WTC11 (cell line): ENCODE measurements at regions not wholly inside any gene's neighbourhood (a gene's known extent, or its start where the extent isn't known, plus 50 kb on each side); places are given as distances from the start of the nearest gene placed in this dataset.

ENCODE experiments used
- ATAC-seq: fragments of 200-7000 bp; cut with Tn5 transposase; 2 replicates; pipeline ENCODE4 v1.10.0; 2021; ENCODE audit warnings: mild to moderate bottlenecking, moderate library complexity
- CTCF ChIA-PET: fragments of 300-600 bp; sonication (Branson Sonifier 250); formaldehyde crosslinking; loops from one replicate; lab custom pipeline; 2021; ENCODE audit warnings: antibody characterized with exemption; lab: Charles Lee
- POLR2A ChIA-PET: fragments of 350-600 bp; sonication (Branson Sonifier 250); formaldehyde crosslinking; loops from one replicate; lab custom pipeline; 2021; ENCODE audit warnings: antibody characterized with exemption; lab: Charles Lee
- DNase-seq: peaks from one replicate; pipeline ENCODE4 v3.0.0; 2021; ENCODE audit warnings: low spot score
- H3K27ac Mint-ChIP-seq: 2 replicates; pipeline ENCODE4 v1.8.0; 2021; ENCODE audit warnings: mixed read lengths
- H3K27me3 Mint-ChIP-seq: 2 replicates; pipeline ENCODE4 v1.8.0; 2021; ENCODE audit warnings: low read depth, mild to moderate bottlenecking, moderate library complexity, mixed read lengths
- H3K36me3 Mint-ChIP-seq: 2 replicates; pipeline ENCODE4 v1.8.0; 2021; ENCODE audit warnings: mixed read lengths
- H3K4me1 Mint-ChIP-seq: 2 replicates; pipeline ENCODE4 v1.8.0; 2022; ENCODE audit warnings: mixed read lengths
- H3K4me3 Mint-ChIP-seq: 2 replicates; pipeline ENCODE4 v1.8.0; 2021; ENCODE audit warnings: mild to moderate bottlenecking, moderate library complexity, mixed read lengths
- H3K9me3 Mint-ChIP-seq: 2 replicates; pipeline ENCODE4 v1.8.0; 2021; ENCODE audit warnings: mixed read lengths
- AFF4 ChIP-seq: sonication (generic); formaldehyde crosslinking; IDR thresholded peaks from 2 replicates; pipeline ENCODE4 v1.8.1; 2023; ENCODE audit warnings: mild to moderate bottlenecking, missing genetic modification reagents, borderline replicate concordance
- CDX4 ChIP-seq: fragments of 250-450 bp; sonication (Bioruptor Pico); IDR thresholded peaks from 2 replicates; pipeline ENCODE4 v1.9.0; 2021; ENCODE audit warnings: moderate library complexity, mild to moderate bottlenecking, inconsistent platforms, borderline replicate concordance
- CTCF ChIP-seq: fragments of 200-600 bp; IDR thresholded peaks from 2 replicates; pipeline ENCODE4 v1.8.0; 2022; ENCODE audit warnings: antibody characterized with exemption
- FOXJ3 ChIP-seq: sonication (generic); formaldehyde crosslinking; IDR thresholded peaks from 2 replicates; pipeline ENCODE4 v1.9.0; 2021; ENCODE audit warnings: missing genetic modification reagents, mild to moderate bottlenecking, borderline replicate concordance
- FOXK1 ChIP-seq: sonication (generic); formaldehyde crosslinking; IDR thresholded peaks from 2 replicates; pipeline ENCODE4 v1.8.0; 2022; ENCODE audit warnings: mild to moderate bottlenecking, moderate library complexity, missing genetic modification reagents
- GTF2I ChIP-seq: fragments of 250-450 bp; sonication (Bioruptor Pico); conservative IDR thresholded peaks from 2 replicates; pipeline ENCODE4 v1.4.0; 2021; ENCODE audit warnings: mild to moderate bottlenecking
- IRF2 ChIP-seq: sonication (generic); formaldehyde crosslinking; IDR thresholded peaks from 2 replicates; pipeline ENCODE4 v1.8.0; 2022; ENCODE audit warnings: low read depth, missing genetic modification reagents, borderline replicate concordance
- JAZF1 ChIP-seq: fragments of 250-450 bp; sonication (Bioruptor Pico); IDR thresholded peaks from 2 replicates; pipeline ENCODE4 v1.9.0; 2021; ENCODE audit warnings: moderate library complexity, mild to moderate bottlenecking, inconsistent platforms
- JUN ChIP-seq: sonication (generic); formaldehyde crosslinking; IDR thresholded peaks from 2 replicates; pipeline ENCODE4 v1.8.0; 2023; ENCODE audit warnings: mild to moderate bottlenecking, missing genetic modification reagents
- MLX ChIP-seq: sonication (generic); formaldehyde crosslinking; IDR thresholded peaks from 2 replicates; pipeline ENCODE4 v1.8.1; 2023; ENCODE audit warnings: mild to moderate bottlenecking, missing genetic modification reagents, moderate library complexity
- NFE2L1 ChIP-seq: sonication (generic); formaldehyde crosslinking; IDR thresholded peaks from 2 replicates; pipeline ENCODE4 v1.8.1; 2023; ENCODE audit warnings: missing genetic modification reagents
- OVOL2 ChIP-seq: fragments of 250-450 bp; sonication (Bioruptor Pico); IDR thresholded peaks from 2 replicates; pipeline ENCODE4 v1.9.0; 2021; ENCODE audit warnings: mild to moderate bottlenecking, borderline replicate concordance
- PRRX2 ChIP-seq: fragments of 250-450 bp; sonication (Bioruptor Pico); IDR thresholded peaks from 2 replicates; pipeline ENCODE4 v1.8.0; 2021; ENCODE audit warnings: mild to moderate bottlenecking
- SOX15 ChIP-seq: fragments of 250-450 bp; sonication (Bioruptor Pico); IDR thresholded peaks from 2 replicates; pipeline ENCODE4 v1.9.0; 2021; ENCODE audit warnings: mild to moderate bottlenecking
- TEAD4 ChIP-seq: sonication (generic); formaldehyde crosslinking; IDR thresholded peaks from 2 replicates; pipeline ENCODE4 v1.8.0; 2022; ENCODE audit warnings: mild to moderate bottlenecking, missing genetic modification reagents
- USF1 ChIP-seq: sonication (generic); formaldehyde crosslinking; IDR thresholded peaks from 2 replicates; pipeline ENCODE4 v1.8.0; 2022; ENCODE audit warnings: mild to moderate bottlenecking, missing genetic modification reagents
- ZNF138 ChIP-seq: sonication (generic); formaldehyde crosslinking; conservative IDR thresholded peaks from 2 replicates; pipeline ENCODE4 v1.8.1; 2022; ENCODE audit warnings: mild to moderate bottlenecking, moderate library complexity, missing genetic modification reagents
- ZNF219 ChIP-seq: sonication (generic); formaldehyde crosslinking; IDR thresholded peaks from 2 replicates; pipeline ENCODE4 v1.8.0; 2023; ENCODE audit warnings: missing genetic modification reagents, mild to moderate bottlenecking, borderline replicate concordance
- ZNF281 ChIP-seq: sonication (generic); formaldehyde crosslinking; IDR thresholded peaks from 2 replicates; pipeline ENCODE4 v1.8.0; 2023; ENCODE audit warnings: mild to moderate bottlenecking, missing genetic modification reagents
- ZNF396 ChIP-seq: fragments of 250-450 bp; sonication (Bioruptor Pico); IDR thresholded peaks from 2 replicates; pipeline ENCODE4 v1.8.0; 2021; ENCODE audit warnings: mild to moderate bottlenecking, moderate library complexity, borderline replicate concordance
- ZNF416 ChIP-seq: fragments of 250-450 bp; sonication (Bioruptor Pico); IDR thresholded peaks from 2 replicates; pipeline ENCODE4 v1.9.0; 2021; ENCODE audit warnings: mild to moderate bottlenecking, inconsistent platforms
- ZNF671 ChIP-seq: fragments of 250-450 bp; sonication (Bioruptor Pico); IDR thresholded peaks from 2 replicates; pipeline ENCODE4 v1.8.0; 2021; ENCODE audit warnings: mild to moderate bottlenecking

GRCh38 chr1:177383715-177384114, 213.0 kb downstream of the BRINP2 start:
- DNase-seq (no peak), ATAC-seq (no peak)
- Mint-ChIP-seq H3K9me3 (peaks cover 22% of the 10 kb centered on the region), H3K4me1 (peaks cover 10% of the 10 kb centered on the region), H3K27me3 (peaks cover 81% of the 10 kb centered on the region), H3K36me3 (no peaks in the 10 kb centered on the region), H3K4me3 (no peak overlapping the region), H3K27ac (no peak overlapping the region)
- TF ChIP-seq CDX4 (CRISPR knock-in tag) (no peak), ZNF281 (no peak), AFF4 (CRISPR knock-in tag) (no peak), JUN (no peak), FOXK1 (CRISPR knock-in tag) (no peak), FOXJ3 (no peak)
- ChIA-PET CTCF (no interaction called here), POLR2A (no interaction called here)

GRCh38 chr1:177377866-177378265, 207.1 kb downstream of the BRINP2 start:
- Mint-ChIP-seq H3K27ac (no peak overlapping the region), H3K36me3 (peaks cover 20% of the 10 kb centered on the region), H3K4me3 (no peak overlapping the region)
- TF ChIP-seq ZNF219 (no peak), ZNF281 (no peak), SOX15 (CRISPR knock-in tag) (no peak), PRRX2 (no peak), NFE2L1 (CRISPR knock-in tag) (no peak), JAZF1 (CRISPR knock-in tag) (no peak), ZNF138 (CRISPR knock-in tag) (no peak), MLX (CRISPR knock-in tag) (no peak), OVOL2 (no peak), ZNF396 (CRISPR knock-in tag) (no peak), ZNF416 (no peak), CTCF (no peak), IRF2 (no peak), ZNF671 (CRISPR knock-in tag) (no peak), USF1 (CRISPR knock-in tag) (no peak), TEAD4 (CRISPR knock-in tag) (no peak), GTF2I (CRISPR knock-in tag) (no peak)
- TF ChIP-seq, all 79 proteins: peak for 0
- ChIA-PET POLR2A (no interaction called here), CTCF (no interaction called here)
- no peak for DNase-seq
- no peaks in the 10 kb centered on the region for H3K4me1 Mint-ChIP-seq
- ATAC-seq = no peak
- peaks cover 30% of the 10 kb centered on the region for H3K27me3 Mint-ChIP-seq
- H3K9me3 Mint-ChIP-seq = peaks cover 58% of the 10 kb centered on the region
